Mucosa of stomach (tissue), 1 donor: ENCODE measurements at regions not wholly inside any gene's neighbourhood (a gene's known extent, or its start where the extent isn't known, plus 50 kb on each side); places are given as distances from the start of the nearest gene placed in this dataset.

Experiments used
- H3K27me3 ChIP-seq: one replicate; pipeline ENCODE4 v1.7.0; 2013; ENCODE audit warnings: mild to moderate bottlenecking, low read length; ENCODE audit not compliant: control insufficient read depth, insufficient read depth
- H3K36me3 ChIP-seq: one replicate; pipeline ENCODE4 v1.7.0; 2013; ENCODE audit warnings: low read length; ENCODE audit not compliant: control insufficient read depth, insufficient read depth
- H3K4me1 ChIP-seq: one replicate; pipeline ENCODE4 v1.7.0; 2013; ENCODE audit warnings: mild to moderate bottlenecking, low read length; ENCODE audit not compliant: control insufficient read depth, insufficient read depth
- H3K4me3 ChIP-seq: one replicate; pipeline ENCODE4 v1.7.0; 2013; ENCODE audit warnings: low read length
- H3K9ac ChIP-seq: one replicate; pipeline ENCODE4 v1.7.0; 2013; ENCODE audit warnings: mild to moderate bottlenecking, low read length, moderate library complexity
- H3K9me3 ChIP-seq: one replicate; pipeline ENCODE4 v1.7.0; 2013; ENCODE audit warnings: mild to moderate bottlenecking, low read length, moderate library complexity; ENCODE audit not compliant: control insufficient read depth
- donor health status: Pancreatic carcinoma.

DNA sequence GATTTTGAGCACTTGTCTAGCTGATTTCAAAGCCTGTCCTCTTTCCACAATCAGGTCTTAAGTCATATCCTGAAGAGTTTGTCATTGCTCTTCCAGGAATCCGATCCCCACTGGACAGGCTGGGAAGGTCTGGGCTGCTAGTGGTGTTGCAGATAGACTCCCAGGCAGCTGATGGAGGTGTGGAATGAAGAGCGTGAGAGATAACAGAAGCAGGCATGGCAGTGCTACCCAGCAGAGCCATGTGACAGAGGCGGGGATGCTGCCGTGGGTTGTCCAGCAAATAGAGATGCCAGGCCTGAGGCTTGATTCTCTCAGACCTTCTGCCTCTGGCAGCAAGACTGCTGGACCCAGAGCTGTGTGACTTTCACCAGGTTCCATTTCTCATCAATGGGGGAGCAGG is 116.5 kb upstream of the EEPD1 start:
- Histone ChIP-seq H3K4me1 (peaks cover 12% of the 10 kb centered on the region), H3K4me3 (no peak overlapping the region), H3K9me3 (no peaks in the 10 kb centered on the region), H3K9ac (peak overlapping the region; percentile 41), H3K36me3 (no peaks in the 10 kb centered on the region), H3K27me3 (no peaks in the 10 kb centered on the region)

DNA sequence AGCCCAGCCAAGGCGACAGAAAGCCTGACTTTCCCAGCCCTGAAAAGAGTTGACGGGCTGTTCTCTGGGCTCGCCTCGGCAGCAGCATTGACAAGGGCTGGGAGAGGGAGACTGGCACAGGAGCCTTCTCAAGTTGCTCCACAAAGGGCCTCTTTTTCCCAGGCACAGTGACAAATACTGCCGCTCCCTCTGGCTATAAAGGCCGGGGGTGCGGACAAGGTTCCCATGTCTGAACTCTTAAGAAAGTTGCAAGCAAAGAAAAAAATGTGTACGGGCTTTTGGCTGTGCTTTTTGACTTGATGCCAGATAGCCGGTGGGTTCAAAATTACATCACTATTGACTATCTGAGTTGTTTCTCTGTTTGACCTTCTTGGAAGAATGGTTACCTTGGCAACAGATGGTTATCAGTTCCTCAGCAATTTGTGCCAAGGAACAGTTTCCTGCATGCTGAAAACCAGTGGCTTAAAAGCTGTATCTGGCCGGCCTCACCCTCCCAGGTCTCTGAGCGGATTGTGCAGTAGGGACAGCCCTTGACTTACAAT is 115.9 kb upstream of the EEPD1 start:
- Histone ChIP-seq H3K27me3 (no peaks in the 10 kb centered on the region), H3K36me3 (no peaks in the 10 kb centered on the region), H3K9ac (peak overlapping the region; percentile 41), H3K9me3 (no peaks in the 10 kb centered on the region), H3K4me3 (no peak overlapping the region), H3K4me1 (peaks cover 12% of the 10 kb centered on the region)

DNA sequence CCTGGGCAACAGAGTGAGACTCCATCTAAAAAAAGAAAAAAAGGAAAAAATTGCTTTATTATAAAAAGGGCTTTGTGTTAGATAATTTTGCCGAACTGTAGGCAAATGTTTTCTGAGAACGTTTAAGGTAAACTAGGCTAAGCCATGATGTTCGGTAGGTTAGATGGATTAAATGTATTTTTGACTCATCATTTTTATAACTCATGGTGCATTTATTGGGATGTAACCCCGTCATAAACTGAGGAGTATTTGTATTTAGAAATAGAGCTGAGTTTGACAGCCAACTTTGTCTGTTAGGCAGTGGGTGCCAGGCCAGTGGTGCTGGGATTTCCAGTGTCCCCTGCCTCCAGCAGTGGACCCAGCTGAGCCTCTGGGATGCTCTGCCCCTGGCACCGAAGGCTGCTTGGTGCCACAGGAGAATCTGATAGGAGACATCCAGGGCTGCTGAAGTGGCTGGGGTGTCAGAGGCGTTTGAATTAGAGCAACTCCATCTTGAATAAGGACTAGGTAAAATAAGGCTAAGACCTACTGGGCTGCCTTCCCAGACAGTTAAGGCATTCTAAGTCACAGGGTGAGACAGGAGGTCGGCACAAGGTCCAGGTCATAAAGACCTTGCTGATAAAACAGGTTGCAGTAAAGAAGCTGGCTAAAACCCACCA is 114.9 kb upstream of the EEPD1 start:
- no peaks in the 10 kb centered on the region for H3K9me3 ChIP-seq

DNA sequence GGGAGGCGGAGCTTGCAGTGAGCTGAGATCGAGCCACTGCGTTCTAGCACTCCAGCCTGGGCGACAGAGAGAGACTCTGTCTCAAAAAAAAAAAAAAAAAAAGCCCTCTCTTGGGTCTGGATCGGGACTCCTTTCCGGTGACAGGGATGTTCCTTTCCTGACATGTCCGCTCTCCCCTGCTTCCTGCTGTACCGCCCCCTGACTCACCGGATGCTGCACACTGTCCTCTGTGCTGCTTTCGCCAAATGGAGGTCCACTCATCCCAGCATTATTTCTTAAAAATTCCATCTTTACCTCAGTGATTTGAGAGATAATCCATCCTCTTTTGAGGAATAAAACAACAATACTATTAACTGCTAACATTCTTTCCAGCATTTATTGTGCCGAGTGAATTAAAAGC is 113.8 kb upstream of the EEPD1 start:
- H3K27me3 ChIP-seq, result no peaks in the 10 kb centered on the region

More for the DNA sequence above, 114.9 kb upstream of the EEPD1 start:
- peaks cover 12% of the 10 kb centered on the region for H3K4me1 ChIP-seq
- no peaks in the 10 kb centered on the region for H3K36me3 ChIP-seq
- H3K4me3 ChIP-seq, result no peak overlapping the region
- no peaks in the 10 kb centered on the region for H3K27me3 ChIP-seq
- H3K9ac ChIP-seq, result no peak overlapping the region

DNA sequence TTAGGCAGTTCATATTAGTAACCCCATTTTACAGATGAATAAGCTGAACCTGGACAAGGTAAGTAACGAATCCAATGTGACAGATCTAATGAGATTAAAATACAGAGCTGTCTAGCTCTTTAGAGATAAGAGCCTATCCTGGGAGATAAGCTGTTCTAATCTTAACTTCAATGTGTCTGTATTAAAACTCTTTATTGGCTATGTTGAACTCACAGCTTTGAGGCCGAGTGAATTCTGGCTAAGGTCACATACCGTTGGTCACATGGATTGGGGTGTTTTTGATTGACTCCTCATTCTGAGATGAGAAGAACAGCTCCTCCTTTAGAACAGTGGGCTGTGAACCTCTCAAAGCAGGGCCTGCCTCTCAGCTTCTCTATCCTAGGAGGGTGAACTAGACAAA is 113.4 kb upstream of the EEPD1 start:
- Histone ChIP-seq H3K27me3 (no peaks in the 10 kb centered on the region), H3K36me3 (no peaks in the 10 kb centered on the region), H3K9ac (no peak overlapping the region), H3K4me3 (no peak overlapping the region), H3K9me3 (no peaks in the 10 kb centered on the region), H3K4me1 (peaks cover 12% of the 10 kb centered on the region)

More for the DNA sequence above, 113.8 kb upstream of the EEPD1 start:
- Histone ChIP-seq H3K9me3 (no peaks in the 10 kb centered on the region), H3K9ac (no peak overlapping the region), H3K36me3 (no peaks in the 10 kb centered on the region), H3K4me3 (no peak overlapping the region), H3K4me1 (peaks cover 12% of the 10 kb centered on the region)

DNA sequence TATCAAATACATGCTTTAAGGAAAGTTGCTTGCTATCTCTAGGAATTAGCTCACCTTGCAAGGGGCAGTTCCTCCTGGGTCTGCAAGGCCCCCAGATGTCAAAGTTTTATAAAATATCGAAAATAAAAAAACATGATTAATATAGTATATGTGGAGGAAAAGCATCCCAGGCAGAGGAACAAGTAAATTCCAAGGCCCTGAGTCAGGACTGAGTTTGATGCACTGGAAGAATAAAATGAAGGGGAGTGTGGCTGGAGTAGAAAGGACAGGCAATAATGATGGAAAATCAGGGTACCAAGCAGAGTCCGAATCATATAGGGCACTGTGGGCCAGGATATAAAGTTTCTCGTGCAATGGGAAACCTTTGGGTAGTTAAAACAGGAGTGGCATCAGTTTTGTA is 112.4 kb upstream of the EEPD1 start:
- H3K9ac ChIP-seq, result no peak overlapping the region
- H3K4me3 ChIP-seq, result no peak overlapping the region
- H3K9me3 ChIP-seq, result no peaks in the 10 kb centered on the region
- no peaks in the 10 kb centered on the region for H3K27me3 ChIP-seq
- no peaks in the 10 kb centered on the region for H3K36me3 ChIP-seq
- H3K4me1 ChIP-seq, result peaks cover 12% of the 10 kb centered on the region

DNA sequence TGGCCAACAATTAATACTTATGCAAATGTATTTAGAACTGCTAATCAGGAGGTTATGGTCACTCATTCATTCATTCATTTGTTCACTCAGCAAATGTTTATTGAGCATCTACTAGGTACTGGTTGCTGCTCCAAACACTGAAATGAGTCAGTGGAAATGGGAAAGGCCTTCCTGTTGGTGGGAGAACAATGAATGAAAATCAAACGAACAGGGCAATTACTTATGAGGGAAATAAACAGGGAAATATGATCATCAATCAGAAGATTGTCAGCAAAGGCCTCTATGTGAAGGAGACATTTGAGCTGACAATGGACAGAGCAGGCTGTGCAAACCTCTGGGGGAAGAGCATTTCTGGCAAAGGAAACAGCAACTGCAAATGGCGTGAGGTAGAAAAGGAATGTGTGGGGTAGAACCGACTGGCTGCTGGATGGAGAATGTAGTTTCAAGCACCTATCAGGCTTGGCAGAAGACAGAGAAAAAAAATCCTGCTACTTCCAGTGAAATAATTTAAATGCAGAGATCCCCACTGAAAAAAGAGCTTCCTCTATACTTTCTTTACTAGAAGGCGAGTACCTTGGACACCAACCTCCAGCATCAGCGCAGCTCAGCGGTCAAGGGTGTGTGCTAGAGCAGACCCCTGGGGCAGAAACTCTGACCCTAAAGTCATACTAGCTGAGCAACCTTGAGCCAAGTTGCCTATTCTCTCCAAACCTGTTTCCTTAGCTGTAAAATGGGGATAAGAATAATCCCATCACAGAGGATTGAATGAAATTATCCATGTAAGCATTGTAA is 108.8 kb upstream of the EEPD1 start:
- no peak overlapping the region for H3K4me3 ChIP-seq
- no peaks in the 10 kb centered on the region for H3K4me1 ChIP-seq
- H3K9me3 ChIP-seq, result no peaks in the 10 kb centered on the region
- no peaks in the 10 kb centered on the region for H3K27me3 ChIP-seq
- H3K9ac ChIP-seq, result no peak overlapping the region
- no peaks in the 10 kb centered on the region for H3K36me3 ChIP-seq

DNA sequence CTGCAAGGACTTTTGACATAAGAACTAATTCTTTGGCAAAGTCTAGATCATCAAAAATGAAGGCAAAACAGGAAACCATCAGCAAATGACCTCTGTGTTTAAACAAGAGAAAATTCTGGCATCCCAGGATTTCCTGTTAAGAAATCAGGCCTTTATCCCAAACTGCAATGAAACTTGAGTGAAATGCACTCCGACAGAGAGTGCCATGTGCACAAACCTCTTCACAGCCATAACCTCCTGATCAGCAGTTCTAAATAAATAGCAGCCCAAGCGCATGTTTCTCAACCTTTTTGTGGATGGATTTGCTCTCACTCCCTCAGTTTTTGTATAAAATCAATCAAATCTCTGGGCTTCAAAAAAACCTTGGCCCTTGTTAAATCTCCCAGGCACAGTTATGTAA is 107.7 kb upstream of the EEPD1 start:
- Histone ChIP-seq H3K4me1 (no peaks in the 10 kb centered on the region), H3K9ac (no peak overlapping the region), H3K4me3 (no peak overlapping the region)

DNA sequence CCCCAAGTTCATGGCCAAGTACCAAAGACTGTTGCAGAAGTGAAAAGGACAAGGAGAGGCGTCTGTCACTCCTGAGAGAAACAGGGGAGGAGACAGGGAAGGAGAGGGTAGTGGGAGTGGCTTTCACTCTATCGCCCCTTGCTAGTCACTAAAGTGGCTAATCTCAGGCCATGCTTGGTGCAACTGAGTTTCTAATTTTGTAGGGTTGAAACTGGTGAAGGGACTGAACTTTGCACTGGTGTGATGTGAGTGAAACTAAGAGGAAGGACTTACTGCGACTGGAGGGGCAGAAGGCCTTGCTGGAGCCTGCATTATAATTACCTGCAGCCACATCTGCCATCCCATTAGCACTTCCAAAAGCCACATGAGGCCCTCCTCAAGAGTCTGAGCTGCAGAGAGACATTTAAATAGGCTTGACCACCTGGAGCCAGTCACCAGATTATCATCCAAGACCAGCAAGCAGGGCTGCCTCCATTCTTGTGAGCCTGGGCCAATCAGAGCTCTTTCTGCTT is 107.2 kb upstream of the EEPD1 start:
- Histone ChIP-seq H3K36me3 (no peaks in the 10 kb centered on the region), H3K27me3 (no peaks in the 10 kb centered on the region), H3K9ac (no peak overlapping the region), H3K4me1 (no peaks in the 10 kb centered on the region), H3K9me3 (no peaks in the 10 kb centered on the region), H3K4me3 (no peak overlapping the region)

More for the DNA sequence above, 107.7 kb upstream of the EEPD1 start:
- no peaks in the 10 kb centered on the region for H3K9me3 ChIP-seq
- no peaks in the 10 kb centered on the region for H3K36me3 ChIP-seq
- H3K27me3 ChIP-seq, result no peaks in the 10 kb centered on the region

DNA sequence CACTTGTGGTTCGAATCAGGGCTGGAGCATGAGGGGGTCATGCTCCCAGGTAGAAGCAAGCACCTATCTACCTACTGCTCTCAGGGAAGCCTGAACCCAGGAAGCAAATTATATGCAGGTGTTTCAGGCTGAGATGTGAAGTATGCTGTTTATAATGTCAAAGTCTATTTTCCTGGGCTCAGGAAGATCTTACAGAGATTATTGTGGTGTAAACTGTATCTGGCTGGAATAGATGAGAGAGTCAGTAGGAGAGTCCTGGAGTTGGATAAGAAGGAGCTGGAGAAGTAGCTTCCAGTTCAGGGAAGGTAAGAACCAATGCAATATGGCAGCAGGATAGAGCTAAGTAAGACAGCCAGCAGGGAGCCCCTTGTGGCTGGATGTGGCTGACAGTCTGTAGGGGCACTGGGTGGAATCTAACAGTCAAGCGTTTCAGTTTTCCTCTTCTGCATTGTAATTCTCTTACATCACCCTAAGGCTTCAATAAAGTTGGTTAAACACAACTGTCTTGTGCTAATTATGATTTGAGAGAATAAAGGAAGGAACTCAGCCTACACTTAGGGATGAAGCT is 105.9 kb upstream of the EEPD1 start:
- H3K4me1 ChIP-seq, result no peaks in the 10 kb centered on the region
- H3K4me3 ChIP-seq, result no peak overlapping the region
- H3K27me3 ChIP-seq, result no peaks in the 10 kb centered on the region
- H3K36me3 ChIP-seq, result no peaks in the 10 kb centered on the region
- no peak overlapping the region for H3K9ac ChIP-seq
- H3K9me3 ChIP-seq, result no peaks in the 10 kb centered on the region

DNA sequence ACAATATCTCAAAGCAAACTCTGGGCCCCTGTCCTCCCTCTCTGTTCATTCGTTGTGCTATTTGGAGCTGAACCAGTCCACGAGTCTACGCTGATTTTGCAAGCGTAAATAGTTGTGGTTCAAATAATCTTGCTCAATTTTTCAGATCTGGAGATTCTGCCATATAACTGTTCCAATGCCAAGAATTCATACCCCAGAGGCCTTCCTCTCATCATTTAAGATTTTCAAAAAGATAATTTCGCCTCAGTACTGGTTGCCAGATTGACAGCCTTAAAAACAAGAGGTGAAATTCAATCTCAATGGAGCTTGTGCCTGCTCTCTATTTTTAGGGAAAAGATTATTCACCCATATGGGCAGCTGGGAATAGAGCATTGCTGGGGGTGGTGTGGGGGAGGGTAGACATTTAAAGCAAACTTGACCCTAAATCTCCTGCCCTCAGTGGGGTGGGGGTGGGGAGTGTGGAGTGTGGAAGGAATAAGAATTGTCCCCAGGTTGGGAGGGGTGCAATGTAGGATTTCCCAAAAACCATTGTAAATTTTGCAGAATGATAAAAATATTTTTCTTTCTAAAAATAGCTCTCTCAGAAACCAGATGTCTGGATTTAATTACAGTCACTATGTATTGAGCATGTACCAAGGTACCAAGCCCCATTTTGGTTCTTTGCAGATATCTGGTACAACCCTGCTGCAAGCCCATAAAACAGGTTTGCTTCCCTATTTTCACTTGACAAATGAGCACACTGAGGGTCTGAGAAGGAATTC is 104.7 kb upstream of the EEPD1 start:
- Histone ChIP-seq H3K36me3 (no peaks in the 10 kb centered on the region), H3K27me3 (no peaks in the 10 kb centered on the region), H3K4me3 (no peak overlapping the region), H3K9ac (no peak overlapping the region), H3K9me3 (no peaks in the 10 kb centered on the region), H3K4me1 (no peaks in the 10 kb centered on the region)
